ENCODE measurements at regions not wholly inside any gene's neighbourhood (a gene's known extent, or its start where the extent isn't known, plus 50 kb on each side); places are given as distances from the start of the nearest gene placed in this dataset.

DNA sequence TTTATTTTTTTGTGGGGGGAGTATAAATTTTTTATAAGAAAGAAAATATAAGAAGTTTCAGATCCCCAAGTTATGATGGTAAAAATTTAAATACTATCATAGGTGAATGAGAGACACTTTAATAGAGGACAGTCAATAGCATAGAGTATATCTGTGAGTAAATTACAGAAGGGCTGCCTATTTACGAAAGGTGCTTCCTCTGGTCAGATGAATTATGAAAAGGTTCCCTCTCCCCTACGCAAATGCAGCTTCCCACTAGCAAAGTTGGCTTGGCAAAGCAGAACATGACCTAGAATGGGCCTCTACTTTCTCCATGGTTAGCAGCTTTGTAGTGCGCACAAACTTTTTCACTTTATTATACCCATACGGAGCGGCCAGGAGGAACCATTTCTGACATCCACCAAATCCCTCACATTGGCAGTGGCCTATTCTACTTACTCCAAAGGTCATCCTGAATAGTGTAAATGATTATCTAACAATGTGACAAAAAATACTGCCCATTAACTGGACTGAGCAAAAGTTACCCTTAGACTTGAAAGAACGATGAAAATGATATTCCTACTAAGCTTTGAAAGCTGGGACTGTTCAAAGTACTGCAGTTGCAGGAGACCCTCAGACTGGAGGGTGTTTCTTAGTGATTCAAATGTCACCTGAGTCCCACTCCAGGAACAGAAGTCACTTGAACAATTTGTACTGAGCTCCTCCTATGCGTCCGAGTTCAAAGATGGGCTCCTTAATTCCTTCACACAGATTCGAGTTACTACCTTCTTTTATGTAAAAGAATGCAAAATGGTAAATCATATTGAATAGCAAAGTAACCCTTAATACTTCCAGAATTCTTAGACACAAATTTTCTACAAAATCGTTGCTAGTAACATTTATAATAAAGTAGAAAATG, 148.5 kb downstream of the NOL4 start:
- DNase-seq (ENCODE audit: low read depth, low spot score): no peak

- no peak for DNase-seq (ENCODE audit: low read depth, low spot score)
Measured at GRCh38 chr18:34061226-34061625, 163.5 kb downstream of the NOL4 start.

DNA sequence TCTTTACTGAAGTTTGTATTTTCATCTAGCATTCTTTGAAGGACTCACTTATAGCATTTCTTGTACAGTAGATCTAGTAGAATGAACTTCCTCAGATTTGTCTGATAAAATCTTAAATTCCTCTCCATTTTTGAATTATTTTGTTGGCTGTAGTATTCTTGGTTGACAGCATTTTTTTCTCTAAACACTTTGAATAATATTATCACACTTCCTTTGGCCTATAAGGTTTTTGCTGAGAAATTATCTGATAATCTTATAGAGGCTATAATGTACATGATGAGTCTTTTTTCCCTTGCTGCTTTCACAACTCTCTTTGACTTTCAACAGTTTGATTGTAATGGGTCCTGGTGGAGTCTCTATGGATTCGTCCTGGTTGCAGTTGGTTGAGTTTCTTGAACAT, 169.5 kb downstream of the NOL4 start:
- no peak for DNase-seq (ENCODE audit: low read depth, low spot score)

- no peak for DNase-seq (ENCODE audit: low read depth, low spot score)
Measured at GRCh38 chr18:34050661-34051060, 174.1 kb downstream of the NOL4 start.

GRCh38 chr18:34049511-34049910, 175.2 kb downstream of the NOL4 start:
- no peak for DNase-seq (ENCODE audit: low read depth, low spot score)

DNA sequence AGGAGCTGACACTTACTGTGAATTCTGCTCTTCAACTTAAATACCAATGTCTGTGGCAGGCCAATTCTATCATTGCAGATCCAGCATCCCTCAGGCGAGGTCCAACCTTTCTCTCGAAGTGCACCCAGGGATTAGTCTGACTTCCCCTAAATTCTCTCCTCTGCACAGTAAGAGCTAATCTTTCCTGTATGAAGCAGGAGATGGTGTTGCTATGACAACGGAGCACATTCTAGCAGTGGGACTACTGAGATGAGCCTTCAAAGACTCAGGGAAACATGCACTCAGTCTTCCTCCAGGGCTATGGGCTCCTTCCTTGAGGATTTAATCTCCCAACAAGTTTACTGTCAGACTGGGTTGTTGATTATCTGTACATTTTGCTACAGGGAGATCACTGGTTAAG, 176.3 kb downstream of the NOL4 start:
- no peak for DNase-seq (ENCODE audit: low read depth, low spot score)

DNA sequence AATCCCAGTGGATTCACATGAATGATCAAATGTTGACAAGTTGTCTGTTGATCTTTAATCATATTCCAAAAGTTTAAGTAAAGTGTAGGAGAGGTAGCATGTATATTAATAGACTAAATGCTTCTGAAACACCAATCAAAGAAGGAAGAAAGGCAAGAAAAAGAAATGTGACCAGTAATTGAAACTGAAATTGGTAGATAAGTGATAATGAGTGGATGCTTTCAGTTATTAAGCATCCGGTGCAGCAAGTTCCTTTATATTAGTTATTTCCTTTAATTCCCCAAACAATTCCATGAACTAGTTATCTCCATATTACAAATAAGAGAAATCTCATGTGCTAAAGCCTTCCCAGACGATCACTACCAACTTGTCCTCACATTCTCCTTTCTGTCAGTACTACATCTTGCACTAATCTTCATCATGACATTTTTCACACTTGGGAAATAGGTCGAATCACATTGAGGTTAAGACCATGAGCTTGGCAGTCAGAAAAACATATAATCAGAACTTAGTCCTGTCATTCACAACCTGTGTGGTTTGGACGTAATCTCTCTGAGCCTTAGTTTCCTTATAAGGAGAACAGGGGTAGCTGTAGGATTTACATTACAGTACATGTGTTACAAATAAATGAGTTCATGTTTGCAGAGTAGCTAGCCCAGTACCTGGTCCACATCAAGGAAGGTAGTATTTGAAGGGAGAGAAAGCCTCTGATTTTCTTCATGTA, 182.1 kb downstream of the NOL4 start:
- no peak for DNase-seq (ENCODE audit: low read depth, low spot score)

DNA sequence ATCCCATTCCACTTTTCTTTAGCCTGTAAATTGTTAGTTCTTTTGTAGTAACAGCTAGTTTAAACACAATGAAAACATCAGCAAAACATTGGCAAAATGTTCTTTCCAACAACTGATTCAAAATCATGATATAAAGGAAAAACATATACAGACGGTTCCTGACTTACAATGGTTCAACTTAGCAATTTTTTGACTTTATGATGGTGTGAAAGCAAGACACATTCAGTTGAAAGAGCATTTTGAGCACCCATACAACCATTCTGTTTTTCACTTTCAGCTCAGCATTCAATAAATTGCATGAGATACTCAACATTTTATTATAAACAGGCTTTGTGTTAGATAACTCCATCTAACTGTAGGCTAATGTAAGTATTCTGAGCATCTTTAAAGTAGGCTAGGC, 185.1 kb downstream of the NOL4 start:
- DNase-seq (ENCODE audit: low read depth, low spot score): no peak

DNA sequence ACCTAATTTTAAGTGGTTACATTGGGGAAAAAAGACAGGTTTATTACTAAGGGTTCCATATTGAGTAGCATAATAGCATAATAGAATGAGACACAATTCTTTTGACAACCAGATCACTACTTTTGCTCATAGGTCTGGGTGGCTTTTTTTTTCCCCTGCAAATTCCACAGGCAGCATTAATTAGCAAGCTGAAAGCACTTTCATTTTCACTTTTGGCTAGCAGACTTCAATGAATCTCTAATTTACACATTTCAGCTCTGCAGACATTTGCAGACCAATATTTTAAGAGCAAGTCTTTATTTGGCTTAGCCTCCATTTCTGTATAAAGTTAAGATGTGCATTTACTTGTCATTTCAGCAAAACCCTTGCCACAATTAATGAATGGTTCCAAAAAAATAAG, 185.5 kb downstream of the NOL4 start:
- no peak for DNase-seq (ENCODE audit: low read depth, low spot score)

DNA sequence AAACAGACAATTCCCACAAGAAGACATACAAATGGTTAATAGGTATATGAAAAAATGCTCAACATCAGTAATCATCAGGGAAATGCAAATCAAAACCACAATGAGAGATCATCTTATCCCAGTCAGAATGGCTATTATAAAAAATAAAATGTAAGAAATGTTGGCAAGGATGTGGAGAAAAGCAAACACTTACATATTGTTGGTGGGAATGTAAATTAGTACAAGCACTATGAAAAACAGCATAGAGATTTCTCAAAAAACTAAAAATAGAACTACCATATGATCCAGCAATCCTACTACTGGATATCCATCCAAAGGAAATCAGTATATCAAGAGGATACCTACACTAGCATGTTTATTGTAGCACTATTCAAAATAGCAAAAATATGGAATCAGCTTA, 186.6 kb downstream of the NOL4 start:
- DNase-seq (ENCODE audit: low read depth, low spot score): no peak

- DNase-seq (ENCODE audit: low read depth, low spot score): no peak
Measured at GRCh38 chr18:34033968-34034367, 190.7 kb downstream of the NOL4 start.

GRCh38 chr18:34031810-34032209, 192.9 kb downstream of the NOL4 start:
- no peak for DNase-seq (ENCODE audit: low read depth, low spot score)

DNA sequence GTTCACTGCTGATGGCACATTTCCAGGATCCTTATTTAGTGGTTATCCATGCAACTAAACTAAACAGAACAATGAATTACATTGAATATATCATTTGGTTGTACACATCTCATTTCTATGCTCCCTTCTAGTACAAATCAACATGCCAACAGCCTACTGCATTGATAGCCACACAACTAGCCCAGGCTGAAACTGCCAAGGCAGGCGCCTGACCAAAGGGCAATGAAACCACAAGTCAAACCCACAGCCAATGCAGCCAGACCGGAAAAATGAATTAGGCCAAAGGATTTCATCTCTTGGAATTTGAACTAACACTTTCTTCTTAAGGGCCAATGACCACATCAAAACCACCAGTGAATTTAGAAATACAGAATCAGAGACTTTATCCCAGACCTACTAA, 196.4 kb downstream of the NOL4 start:
- no peak for DNase-seq (ENCODE audit: low read depth, low spot score)

- no peak for DNase-seq (ENCODE audit: low read depth, low spot score)
Measured at GRCh38 chr18:34025191-34025801, 199.4 kb downstream of the NOL4 start.

GRCh38 chr18:34023471-34023870, 201.2 kb downstream of the NOL4 start:
- DNase-seq (ENCODE audit: low read depth, low spot score): peak; percentile 12

DNA sequence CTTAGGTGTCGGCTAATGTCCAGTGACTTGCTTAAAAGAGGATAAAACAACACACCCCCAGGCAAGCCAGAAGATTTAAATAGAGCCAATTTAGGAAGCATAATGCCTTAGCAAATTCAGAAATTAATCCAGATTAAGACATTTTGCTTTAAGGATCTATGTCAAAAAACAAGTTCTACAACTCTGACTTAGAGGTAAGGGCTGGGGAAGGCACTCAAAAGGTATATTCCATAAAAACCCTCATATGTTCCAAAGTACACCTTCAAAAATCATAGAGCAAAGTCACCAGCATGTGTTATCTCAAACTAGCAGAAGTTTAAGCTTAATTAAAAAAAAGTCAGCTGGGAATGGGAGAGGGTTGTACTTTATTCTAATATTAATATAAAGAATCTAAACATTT, 206.4 kb downstream of the NOL4 start:
- DNase-seq (ENCODE audit: low read depth, low spot score): no peak

GRCh38 chr18:34003687-34004086, 221.0 kb downstream of the NOL4 start:
- peak; percentile 25 for DNase-seq (ENCODE audit: low read depth, low spot score)

DNA sequence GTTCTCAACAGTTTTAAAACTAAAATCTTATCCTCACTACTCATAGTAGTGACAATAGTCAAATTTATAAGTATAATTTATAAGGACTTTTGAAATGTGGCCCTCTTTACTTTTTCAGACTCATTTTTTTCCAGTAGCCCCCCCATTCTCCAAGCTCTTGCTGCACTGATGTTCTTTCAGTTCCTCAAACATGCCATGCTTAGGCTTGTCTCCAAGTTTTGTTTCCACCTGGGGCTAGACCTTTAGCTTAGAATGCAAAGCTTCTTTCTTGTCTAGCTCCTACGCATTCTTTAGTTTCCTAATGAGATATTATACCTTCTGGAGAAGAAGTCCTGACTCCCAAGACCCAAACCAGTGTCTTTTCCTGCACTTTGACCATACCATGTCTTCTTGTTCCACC, 222.6 kb downstream of the NOL4 start:
- no peak for DNase-seq (ENCODE audit: low read depth, low spot score)

GRCh38 chr18:34001376-34001775, 223.3 kb downstream of the NOL4 start:
- DNase-seq (ENCODE audit: low read depth, low spot score): no peak

- no peak for DNase-seq (ENCODE audit: low read depth, low spot score)
Measured at GRCh38 chr18:33987206-33987605, 237.5 kb downstream of the NOL4 start.

DNA sequence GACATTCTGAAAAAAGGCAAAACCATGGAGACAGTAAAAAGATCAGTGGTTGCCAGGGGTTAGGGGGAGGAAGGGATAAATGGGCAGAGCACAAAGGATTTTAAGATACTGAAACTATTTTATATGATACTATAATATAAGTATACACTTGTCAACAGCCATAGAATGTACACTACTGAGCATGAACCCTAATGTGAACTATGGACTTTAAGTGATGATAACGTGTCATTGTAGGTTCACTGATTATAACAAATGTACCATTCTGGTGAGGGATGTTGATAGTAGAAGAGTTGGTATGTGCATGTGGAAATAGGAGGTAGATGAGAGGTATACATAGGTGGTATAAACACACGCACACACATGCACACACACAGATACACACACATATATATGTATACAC, 241.6 kb downstream of the NOL4 start:
- DNase-seq (ENCODE audit: low read depth, low spot score): no peak

GRCh38 chr18:33960417-33960816, 264.3 kb downstream of the NOL4 start:
- no peak for DNase-seq (ENCODE audit: low read depth, low spot score)

DNA sequence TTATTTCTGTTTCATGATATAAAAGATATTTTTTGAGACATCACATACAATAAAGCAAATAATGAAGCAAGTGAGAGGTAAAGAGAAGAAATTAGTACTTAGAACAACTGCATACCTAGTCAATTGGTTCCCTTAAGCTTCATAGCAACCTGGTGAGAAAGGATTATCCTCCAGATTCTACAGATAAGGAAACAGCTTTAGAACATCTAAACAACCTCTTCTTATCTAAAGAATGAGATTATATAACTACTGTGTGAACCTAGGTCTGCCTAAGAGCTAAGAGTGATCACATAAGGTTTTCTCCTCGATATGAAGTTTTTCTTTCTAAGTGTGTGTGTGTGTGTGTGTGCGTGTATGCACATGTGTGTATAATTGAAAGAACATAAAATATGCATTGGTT, 265.1 kb downstream of the NOL4 start:
- DNase-seq (ENCODE audit: low read depth, low spot score): no peak

Data from iPS DF 19.7 (cell line).